OCI-LY3 (cell line): ENCODE measurements at regions not wholly inside any gene's neighbourhood (a gene's known extent, or its start where the extent isn't known, plus 50 kb on each side); places are given as distances from the start of the nearest gene placed in this dataset.

ENCODE experiments used
- H2AFZ ChIP-seq: fragments of 200-600, 300-600 bp; shearing (Covaris generic); 2 replicates; pipeline ENCODE4 v1.6.0; 2014; ENCODE audit warnings: antibody characterized with exemption, low read depth, low read length
- H3K27ac ChIP-seq: fragments of 200-600, 300-600 bp; sonication (generic); 2 replicates; pipeline ENCODE4 v1.5.1; 2014; ENCODE audit warnings: mild to moderate bottlenecking, low read length, moderate library complexity, mixed read lengths
- H3K27me3 ChIP-seq: fragments of 200-600, 300-600 bp; sonication (generic); 2 replicates; pipeline ENCODE4 v1.6.1; 2014; ENCODE audit warnings: low read depth, low read length, mixed read lengths
- H3K36me3 ChIP-seq: fragments of 200-600, 300-600 bp; sonication (generic); replicated peaks from 2 replicates; pipeline ENCODE3; 2014; ENCODE audit warnings: low read depth, low read length, mixed read lengths
- H3K4me1 ChIP-seq: fragments of 300-600, 200-600 bp; sonication (generic); 2 replicates; pipeline ENCODE4 v1.6.1; 2014; ENCODE audit warnings: low read length, mixed read lengths
- H3K4me2 ChIP-seq: fragments of 200-600, 300-600 bp; sonication (generic); 2 replicates; pipeline ENCODE4 v1.6.1; 2014; ENCODE audit warnings: low read length, mixed read lengths
- H3K4me3 ChIP-seq: fragments of 300-600, 200-600 bp; sonication (generic); 2 replicates; pipeline ENCODE4 v1.5.1; 2014; ENCODE audit warnings: antibody characterized with exemption, mild to moderate bottlenecking, low read length, moderate library complexity
- H3K79me2 ChIP-seq: fragments of 300-600, 200-600 bp; shearing (Covaris generic); 2 replicates; pipeline ENCODE4 v1.6.1; 2014; ENCODE audit warnings: mild to moderate bottlenecking, low read length, mixed read lengths
- H3K9ac ChIP-seq: fragments of 300-600, 200-600 bp; shearing (Covaris generic); 2 replicates; pipeline ENCODE4 v1.6.0; 2014; ENCODE audit warnings: mild to moderate bottlenecking, low read length, moderate library complexity
- H3K9me3 ChIP-seq: fragments of 200-600, 300-600 bp; shearing (Covaris generic); 2 replicates; pipeline ENCODE4 v1.6.1; 2014; ENCODE audit warnings: low read length, mixed read lengths; ENCODE audit not compliant: insufficient read depth
- H4K20me1 ChIP-seq: fragments of 200-600, 300-600 bp; sonication (generic); 2 replicates; pipeline ENCODE4 v1.6.1; 2016; ENCODE audit warnings: low read length, mixed read lengths; ENCODE audit not compliant: insufficient read depth
- EZH2phosphoT487 ChIP-seq: fragments of 200-600 bp; shearing (Covaris generic); IDR thresholded peaks from 2 replicates; pipeline ENCODE4 v1.6.1; 2018; ENCODE audit warnings: antibody characterized with exemption, mixed run types, low read depth
- TF ChIP-seq, protein P1 (sequence below): fragments of 200-600, 300-600 bp; sonication (generic); IDR thresholded peaks from 2 replicates; pipeline ENCODE4 v1.5.1; 2014; ENCODE audit warnings: antibody characterized with exemption, low read length, low read depth

DNA sequence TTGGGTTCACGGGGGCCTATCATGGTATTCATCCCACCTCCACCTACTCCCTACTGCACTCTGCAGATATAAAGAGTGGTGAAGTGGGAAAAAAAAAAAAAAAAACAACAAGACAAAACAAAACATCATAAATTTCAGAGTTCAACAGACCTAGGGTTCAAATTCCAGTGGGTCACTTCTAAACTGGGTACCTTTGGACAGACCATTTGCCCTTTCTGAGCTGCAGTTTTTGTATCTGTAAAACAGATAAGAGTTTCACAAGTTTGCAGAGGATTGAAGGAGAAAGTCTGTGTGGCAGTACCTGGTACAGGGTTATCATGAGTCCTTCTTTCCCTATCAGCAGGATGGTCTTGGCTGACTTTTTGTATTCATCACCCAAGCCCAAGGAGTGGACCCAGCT is 211.2 kb upstream of the EEA1 start:
- no peaks in the 10 kb centered on the region for H3K79me2 ChIP-seq
- H3K9me3 ChIP-seq = peaks cover 4% of the 10 kb centered on the region
- H2AFZ ChIP-seq = no peak overlapping the region
- no peak overlapping the region for H3K4me3 ChIP-seq
- no peak overlapping the region for H3K4me2 ChIP-seq
- no peak for TF ChIP-seq EZH2phosphoT487
- TF ChIP-seq, protein P1, sequence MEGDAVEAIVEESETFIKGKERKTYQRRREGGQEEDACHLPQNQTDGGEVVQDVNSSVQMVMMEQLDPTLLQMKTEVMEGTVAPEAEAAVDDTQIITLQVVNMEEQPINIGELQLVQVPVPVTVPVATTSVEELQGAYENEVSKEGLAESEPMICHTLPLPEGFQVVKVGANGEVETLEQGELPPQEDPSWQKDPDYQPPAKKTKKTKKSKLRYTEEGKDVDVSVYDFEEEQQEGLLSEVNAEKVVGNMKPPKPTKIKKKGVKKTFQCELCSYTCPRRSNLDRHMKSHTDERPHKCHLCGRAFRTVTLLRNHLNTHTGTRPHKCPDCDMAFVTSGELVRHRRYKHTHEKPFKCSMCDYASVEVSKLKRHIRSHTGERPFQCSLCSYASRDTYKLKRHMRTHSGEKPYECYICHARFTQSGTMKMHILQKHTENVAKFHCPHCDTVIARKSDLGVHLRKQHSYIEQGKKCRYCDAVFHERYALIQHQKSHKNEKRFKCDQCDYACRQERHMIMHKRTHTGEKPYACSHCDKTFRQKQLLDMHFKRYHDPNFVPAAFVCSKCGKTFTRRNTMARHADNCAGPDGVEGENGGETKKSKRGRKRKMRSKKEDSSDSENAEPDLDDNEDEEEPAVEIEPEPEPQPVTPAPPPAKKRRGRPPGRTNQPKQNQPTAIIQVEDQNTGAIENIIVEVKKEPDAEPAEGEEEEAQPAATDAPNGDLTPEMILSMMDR = no peak
- H4K20me1 ChIP-seq = no peaks in the 10 kb centered on the region
- H3K36me3 ChIP-seq = peaks cover 4% of the 10 kb centered on the region
- no peak overlapping the region for H3K9ac ChIP-seq
- no peak overlapping the region for H3K27ac ChIP-seq
- peaks cover 41% of the 10 kb centered on the region for H3K4me1 ChIP-seq
- H3K27me3 ChIP-seq = peaks cover 33% of the 10 kb centered on the region

- Histone ChIP-seq H3K4me3 (no peak overlapping the region), H2AFZ (no peak overlapping the region), H3K4me2 (no peak overlapping the region), H3K27me3 (peaks cover 33% of the 10 kb centered on the region), H3K4me1 (peaks cover 41% of the 10 kb centered on the region), H4K20me1 (no peaks in the 10 kb centered on the region), H3K79me2 (no peaks in the 10 kb centered on the region), H3K36me3 (peaks cover 4% of the 10 kb centered on the region), H3K9me3 (peaks cover 4% of the 10 kb centered on the region), H3K9ac (no peak overlapping the region), H3K27ac (no peak overlapping the region)
- TF ChIP-seq EZH2phosphoT487 = no peak
- TF ChIP-seq, protein P1 = no peak
Measured at GRCh38 chr12:93140801-93141200, 211.7 kb upstream of the EEA1 start.

- Histone ChIP-seq H3K4me1 (peaks cover 25% of the 10 kb centered on the region), H3K27ac (no peak overlapping the region), H2AFZ (no peak overlapping the region), H3K9ac (no peak overlapping the region), H3K9me3 (peaks cover 4% of the 10 kb centered on the region), H3K27me3 (peaks cover 40% of the 10 kb centered on the region), H3K4me2 (no peak overlapping the region), H3K36me3 (peaks cover 4% of the 10 kb centered on the region), H3K79me2 (no peaks in the 10 kb centered on the region), H3K4me3 (no peak overlapping the region), H4K20me1 (no peaks in the 10 kb centered on the region)
- TF ChIP-seq EZH2phosphoT487 = no peak
- TF ChIP-seq, protein P1 = no peak
Measured at GRCh38 chr12:93142881-93143280, 213.8 kb upstream of the EEA1 start.

GRCh38 chr12:93144109-93144508 is 215.0 kb upstream of the EEA1 start:
- no peak overlapping the region for H3K4me2 ChIP-seq
- no peaks in the 10 kb centered on the region for H4K20me1 ChIP-seq
- no peaks in the 10 kb centered on the region for H3K79me2 ChIP-seq
- no peak overlapping the region for H3K9ac ChIP-seq
- no peak for TF ChIP-seq EZH2phosphoT487
- TF ChIP-seq, protein P1 = no peak
- H3K36me3 ChIP-seq = peaks cover 4% of the 10 kb centered on the region
- peaks cover 13% of the 10 kb centered on the region for H3K4me1 ChIP-seq
- H3K4me3 ChIP-seq = no peak overlapping the region
- peaks cover 41% of the 10 kb centered on the region for H3K27me3 ChIP-seq
- peaks cover 4% of the 10 kb centered on the region for H3K9me3 ChIP-seq
- no peak overlapping the region for H2AFZ ChIP-seq
- H3K27ac ChIP-seq = no peak overlapping the region
